Panc1 (cell line): ENCODE measurements at regions not wholly inside any gene's neighbourhood (a gene's known extent, or its start where the extent isn't known, plus 50 kb on each side); places are given as distances from the start of the nearest gene placed in this dataset.

Experiments
- ATAC-seq: fragments of 200-7000 bp; cut with Tn5 transposase; 2 replicates; pipeline ENCODE4 v1.9.1; 2020; ENCODE audit warnings: mild to moderate bottlenecking, moderate library complexity
- BruUV-seq: library from RNA; stranded (reverse); fragments of 400-500 nt; replicated peaks from 2 replicates; lab custom pipeline; 2021; lab: Mats Ljungman, UMichigan
- CTCF ChIA-PET: fragments of 300-600 bp; sonication (Branson Sonifier 250); formaldehyde crosslinking; loops from one replicate; lab custom pipeline; 2022; ENCODE audit warnings: antibody characterized with exemption; lab: Charles Lee
- POLR2A ChIA-PET: fragments of 300-600 bp; sonication (Branson Sonifier 250); formaldehyde crosslinking; loops from one replicate; lab custom pipeline; 2022; ENCODE audit warnings: antibody characterized with exemption; lab: Charles Lee
- DNase-seq: peaks from one replicate; pipeline ENCODE4 v3.0.0-alpha.2; 2010; ENCODE audit warnings: low read depth, low spot score
- H3K27ac ChIP-seq: 2 replicates; pipeline ENCODE4 v1.5.1; 2011; ENCODE audit warnings: mild to moderate bottlenecking, low read length, inconsistent platforms
- H3K27me3 ChIP-seq: fragments of 200-500 bp; sonication (Bioruptor generic); 2 replicates; pipeline ENCODE4 v1.6.0; 2014; ENCODE audit warnings: low read length, inconsistent platforms; ENCODE audit not compliant: control insufficient read depth, insufficient read depth
- H3K36me3 ChIP-seq: fragments of 200-500 bp; sonication (Bioruptor generic); 2 replicates; pipeline ENCODE4 v1.5.1; 2014; ENCODE audit warnings: inconsistent platforms, mild to moderate bottlenecking, low read length, moderate library complexity; ENCODE audit not compliant: control insufficient read depth, insufficient read depth
- H3K4me1 ChIP-seq: 2 replicates; pipeline ENCODE4 v1.5.1; 2011; ENCODE audit warnings: inconsistent platforms, mild to moderate bottlenecking, low read length, moderate library complexity; ENCODE audit not compliant: control insufficient read depth, insufficient read depth
- H3K4me3 ChIP-seq, 2 experiments: 2 replicates each; pipeline ENCODE4 v1.5.1; 2011 to 2012; ENCODE audit warnings: low read depth in 2 of 2, low read length in 2 of 2, mild to moderate bottlenecking in 2 of 2, inconsistent platforms in 1 of 2, moderate library complexity in 1 of 2
- H3K9me3 ChIP-seq: fragments of 200-500 bp; sonication (Bioruptor generic); 2 replicates; pipeline ENCODE4 v1.5.1; 2014; ENCODE audit warnings: low read depth, mild to moderate bottlenecking, inconsistent platforms, low read length, moderate library complexity; ENCODE audit not compliant: control insufficient read depth, insufficient read depth
- CTCF ChIP-seq: fragments of 450-650 bp; IDR thresholded peaks from 2 replicates; pipeline ENCODE4 v1.5.1; 2017; ENCODE audit warnings: mild to moderate bottlenecking
- POLR2AphosphoS5 ChIP-seq: IDR thresholded peaks from 2 replicates; pipeline ENCODE4 v1.6.1; 2012; ENCODE audit warnings: mild to moderate bottlenecking, low read depth, low read length, moderate library complexity
- REST ChIP-seq, 2 experiments: IDR thresholded peaks; 2 replicates each; pipeline ENCODE4 v1.6.1; 2011 to 2012; ENCODE audit warnings: low read depth in 2 of 2, control low read depth in 1 of 2, low read length in 1 of 2, mild to moderate bottlenecking in 1 of 2, moderate library complexity in 1 of 2; ENCODE audit not compliant: insufficient read depth in 1 of 2
- SIN3A ChIP-seq: IDR thresholded peaks from 2 replicates; pipeline ENCODE4 v1.6.1; 2012; ENCODE audit warnings: low read depth, mild to moderate bottlenecking, low read length, moderate library complexity, borderline replicate concordance; ENCODE audit not compliant: insufficient read depth
- TCF7L2 ChIP-seq: IDR thresholded peaks from 2 replicates; pipeline ENCODE4 v1.6.1; 2011; ENCODE audit warnings: mild to moderate bottlenecking, low read depth, low read length, inconsistent platforms
- in situ Hi-C: cut with HindIII; loops from 2 replicates; pipeline ENCODE4 v1.10.0; 2016; ENCODE audit warnings: low sequenced_read_pairs, low pct_unique_long_range_greater_than_20kb
- intact Hi-C: fragments of 100-400 bp; cut with micrococcal nuclease; formaldehyde crosslinking; loops from one replicate; pipeline ENCODE4 v1.10.0; 2022; ENCODE audit not compliant: unreplicated experiment

GRCh38 chr10:30215623-30216022 is 133.5 kb downstream of the MTPAP start:
- ChIA-PET POLR2A (no interaction called here), CTCF (no interaction called here)
- DNase-seq = no peak
- Histone ChIP-seq H3K27ac (peak overlapping the region; percentile 35; the same call in 1 of the 2 replicates), H3K9me3 (no peaks in the 10 kb centered on the region), H3K4me3 (no peak overlapping the region), H3K36me3 (no peaks in the 10 kb centered on the region), H3K27me3 (no peaks in the 10 kb centered on the region), H3K4me1 (peaks cover 4% of the 10 kb centered on the region; the same call in 1 of the 2 replicates)
- ATAC-seq = no peak
- intact Hi-C loops (no loop called here), in situ Hi-C loops (no loop called here)
- no TSS peak for BruUV-seq
- no peak for TF ChIP-seq REST (IDR thresholded peaks at IDR 0.05; ENCODE audit: insufficient read depth in 1 of 2, low read depth in 2 of 2, low read length in 1 of 2)
- no peak for TF ChIP-seq SIN3A
- TF ChIP-seq POLR2AphosphoS5 = no peak
- no peak for TF ChIP-seq CTCF
- no peak for TF ChIP-seq TCF7L2

GRCh38 chr10:30215141-30215540 is 133.9 kb downstream of the MTPAP start:
- CTCF ChIA-PET = no interaction called here
- no peaks in the 10 kb centered on the region for H3K9me3 ChIP-seq
- in situ Hi-C loops (no loop called here), intact Hi-C loops (no loop called here)
- H3K27ac ChIP-seq = 0 out of 2 replicates have a peak overlapping the region, but pooled peaks have one; percentile 35
- peaks cover 3% of the 10 kb centered on the region; the same call in 1 of the 2 replicates for H3K4me1 ChIP-seq
- no peak overlapping the region for H3K4me3 ChIP-seq
- H3K36me3 ChIP-seq = no peaks in the 10 kb centered on the region
- TF ChIP-seq TCF7L2 (no peak), SIN3A (no peak), REST (IDR thresholded peaks at IDR 0.05; ENCODE audit: insufficient read depth in 1 of 2, low read depth in 2 of 2, low read length in 1 of 2) (no peak), POLR2AphosphoS5 (no peak), CTCF (no peak)
- ATAC-seq (no peak), DNase-seq (no peak)
- POLR2A ChIA-PET = no interaction called here
- no peaks in the 10 kb centered on the region for H3K27me3 ChIP-seq
- BruUV-seq = no TSS peak
